Stimulated activated CD8-positive, alpha-beta memory T cell treated with anti-CD3 and anti-CD28 coated beads, Interleukin-15, amount 100 ng/mL, for 4 hours (primary cell): ENCODE measurements at regions not wholly inside any gene's neighbourhood (a gene's known extent, or its start where the extent isn't known, plus 50 kb on each side); places are given as distances from the start of the nearest gene placed in this dataset.

Experiments used
- DNase-seq, 2 donors: peaks; one replicate each; pipeline ENCODE4 v3.0.0-alpha.2; 2020; ENCODE audit warnings: low read depth in 2 of 2

DNA sequence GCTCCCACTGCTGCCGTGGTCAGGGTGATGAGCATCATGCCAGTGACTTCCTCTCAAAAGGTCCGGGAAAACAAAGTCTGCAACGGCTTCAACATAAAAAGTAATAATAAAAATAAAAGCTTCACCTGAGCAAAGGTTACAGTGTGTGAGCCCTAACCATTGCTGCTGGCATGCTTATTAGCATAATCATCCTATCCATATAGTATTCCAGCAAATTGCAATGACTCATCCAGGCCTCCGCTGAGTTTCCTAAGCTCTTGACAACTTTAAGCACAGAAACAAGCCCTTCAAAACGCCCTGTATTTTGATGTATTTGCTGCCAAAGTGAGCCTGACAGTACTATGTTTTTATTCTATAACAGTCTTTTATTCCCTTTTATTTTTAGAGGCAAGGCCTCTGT lies 100.5 kb downstream of the AASDH start:
- DNase-seq: no peak

DNA sequence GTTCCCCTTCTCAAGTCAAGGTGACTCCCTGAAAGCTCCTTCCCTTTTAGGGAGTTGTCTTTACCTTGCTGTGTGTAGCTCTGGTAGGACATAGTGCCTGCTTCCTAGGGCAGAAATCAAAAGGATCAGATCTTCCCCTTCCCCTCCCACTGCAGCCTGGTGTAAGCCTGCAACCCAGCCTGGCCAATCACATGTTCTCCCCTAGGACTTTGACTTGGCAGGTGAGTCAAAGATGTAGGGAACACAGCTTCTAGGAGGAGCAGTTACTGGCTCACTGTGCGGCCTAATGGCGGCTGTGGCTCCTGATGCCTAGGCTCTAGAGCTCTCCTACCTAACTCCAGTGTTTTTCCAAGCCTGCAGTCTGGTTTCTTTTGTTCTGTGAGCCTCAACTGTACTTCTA lies 103.9 kb downstream of the AASDH start:
- DNase-seq: no peak

DNA sequence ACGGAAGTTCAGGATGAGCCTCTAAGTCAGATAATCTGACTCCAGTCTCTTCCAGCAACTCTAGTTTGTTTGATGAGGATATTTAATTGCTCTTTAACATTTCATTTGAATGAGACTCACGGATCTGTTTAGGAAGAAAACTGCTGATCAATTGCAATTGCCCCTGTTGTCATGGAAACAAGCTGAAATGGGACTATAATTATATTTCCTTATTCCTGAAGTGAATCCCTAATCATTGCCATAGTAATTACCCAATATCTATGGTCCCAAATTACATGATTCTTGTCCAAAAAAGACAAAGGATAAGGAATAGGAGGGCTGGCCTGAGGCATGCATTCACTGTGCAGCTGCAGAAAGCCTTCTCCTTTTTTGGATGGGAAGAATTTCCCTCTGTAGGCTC lies 105.3 kb downstream of the AASDH start:
- no peak for DNase-seq

DNA sequence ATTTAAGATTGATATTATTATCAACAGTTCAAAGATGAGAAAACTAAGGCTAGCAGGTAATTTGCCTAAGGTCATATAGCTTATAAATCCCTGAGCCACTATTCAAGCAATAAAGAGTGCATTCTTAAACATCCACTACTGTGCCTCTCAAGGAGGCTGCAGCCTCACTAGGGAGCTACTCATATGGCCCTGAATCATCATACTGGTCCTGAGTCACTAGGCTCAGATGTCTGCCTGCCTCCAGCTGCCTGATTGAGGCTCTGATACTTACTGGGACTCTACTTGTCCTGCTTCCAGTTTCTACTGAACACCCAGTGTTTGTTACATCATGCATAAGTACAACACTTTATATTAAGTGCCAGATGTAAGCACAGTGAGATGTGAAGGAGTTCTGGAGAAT lies 110.7 kb downstream of the AASDH start:
- no peak for DNase-seq

DNA sequence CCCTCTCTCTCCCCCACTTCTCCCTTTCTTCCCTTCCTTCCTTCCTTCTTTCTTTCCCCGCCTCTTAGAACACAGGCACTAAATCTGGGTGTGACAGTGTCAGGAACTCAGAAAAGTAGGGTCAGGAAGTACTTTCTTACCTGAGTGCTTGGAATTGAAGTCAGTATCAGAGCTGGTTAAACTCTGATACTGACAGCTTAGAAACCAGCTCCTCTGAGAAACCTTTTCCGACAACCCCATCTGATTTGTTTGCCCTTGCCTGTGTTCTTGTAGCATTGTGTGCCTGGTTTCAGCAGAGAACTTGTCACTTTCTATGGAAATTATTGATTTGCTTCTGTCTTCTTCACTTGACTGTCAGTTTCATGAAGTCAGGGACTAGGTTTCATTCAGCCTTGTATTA lies 113.9 kb downstream of the AASDH start:
- no peak for DNase-seq

DNA sequence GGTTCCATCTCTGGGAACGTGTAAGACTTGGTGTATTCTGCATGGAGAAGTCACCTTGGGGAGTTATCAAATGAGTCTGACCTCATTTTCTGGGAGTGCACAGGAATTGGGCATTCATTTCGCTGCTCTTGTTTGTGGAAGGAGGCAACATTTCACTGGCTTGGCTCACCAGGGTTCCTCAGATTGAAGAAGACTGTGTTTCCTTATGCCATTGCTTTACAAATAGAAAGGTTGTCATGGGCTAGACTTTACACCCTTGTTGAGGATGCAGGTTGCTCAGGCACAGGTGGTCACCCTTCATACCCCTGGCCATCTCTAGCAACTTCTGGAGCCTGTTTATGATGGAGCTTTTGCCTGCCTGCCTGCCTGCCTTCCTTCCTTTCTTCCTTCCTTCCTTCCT lies 114.4 kb downstream of the AASDH start:
- DNase-seq: no peak

DNA sequence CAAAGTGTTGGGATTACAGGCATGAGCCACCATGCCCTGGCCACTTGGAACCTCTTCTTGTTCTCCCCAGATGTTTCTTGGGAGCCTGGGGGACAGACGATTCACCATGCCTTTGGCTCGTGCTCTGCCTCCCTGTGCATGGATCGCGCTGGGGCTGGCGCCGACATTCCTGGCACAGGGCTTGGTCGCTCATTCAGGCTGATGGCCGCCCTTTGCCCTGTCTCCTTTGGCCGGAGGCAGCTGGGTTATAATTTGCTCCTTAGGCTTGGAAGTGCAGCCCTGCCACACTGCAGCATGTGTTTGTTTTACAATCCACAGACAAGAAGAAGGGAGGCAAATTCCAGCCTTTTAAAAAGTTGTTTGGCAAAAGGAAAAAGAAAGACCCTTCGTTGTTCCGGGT lies 115.3 kb downstream of the AASDH start:
- DNase-seq: no peak

DNA sequence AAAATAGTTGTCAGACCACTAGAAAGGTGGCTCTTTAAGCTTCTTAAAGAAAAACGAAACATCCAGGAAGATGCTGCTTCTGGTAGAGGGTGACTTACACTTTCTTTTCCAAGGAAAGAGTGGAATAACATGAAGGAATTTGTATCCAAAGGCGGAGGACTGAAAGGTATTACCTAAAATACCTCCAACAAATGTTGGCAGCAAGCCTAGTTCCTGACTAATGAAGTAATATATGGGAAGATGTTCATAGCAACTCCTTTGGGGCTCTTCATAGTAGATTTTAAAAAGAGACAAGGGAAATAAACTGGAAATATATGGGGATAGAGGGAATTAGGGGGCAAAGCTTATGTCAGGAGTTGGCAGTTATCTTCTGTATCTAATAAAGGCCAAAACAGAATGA lies 116.2 kb downstream of the AASDH start:
- DNase-seq: no peak

DNA sequence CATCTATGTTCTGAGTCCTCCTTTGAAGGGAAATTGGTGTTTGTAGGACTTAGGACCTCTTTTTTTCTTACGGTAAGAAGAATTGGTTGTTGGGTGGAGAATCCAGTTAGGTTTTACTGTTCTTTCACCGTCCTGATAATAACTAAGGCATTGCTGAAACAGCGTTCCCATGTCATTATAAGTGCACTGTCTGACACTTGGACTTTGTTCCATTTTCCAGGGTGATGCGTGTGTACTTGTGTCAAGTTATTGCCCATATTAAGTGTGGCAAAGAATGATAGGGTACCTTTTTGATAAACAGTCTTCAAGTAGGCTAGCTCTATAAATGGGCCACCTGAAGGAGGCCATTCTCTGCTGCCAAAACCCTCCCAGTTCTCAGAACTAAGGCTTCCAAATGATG lies 119.7 kb downstream of the AASDH start:
- no peak for DNase-seq

DNA sequence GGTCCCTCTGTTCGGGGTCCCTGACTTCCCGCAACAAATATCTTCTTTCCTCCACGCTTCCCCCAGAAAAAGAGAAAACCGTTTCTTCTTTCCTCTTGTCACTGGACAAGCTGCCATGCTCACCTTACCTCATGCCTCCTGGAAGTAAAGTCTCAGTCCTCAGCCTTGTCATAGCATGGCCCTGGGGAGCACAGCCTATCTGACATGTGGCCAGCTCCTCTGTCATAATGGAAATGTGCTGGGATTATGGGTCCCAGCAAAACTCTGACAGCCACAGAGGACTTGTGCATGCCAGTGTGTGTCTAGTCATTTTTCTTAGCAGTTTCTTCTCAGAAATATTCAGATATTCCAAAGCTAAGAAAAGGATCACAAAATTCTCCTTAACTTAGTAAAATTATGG lies 122.4 kb downstream of the AASDH start:
- DNase-seq: no peak

DNA sequence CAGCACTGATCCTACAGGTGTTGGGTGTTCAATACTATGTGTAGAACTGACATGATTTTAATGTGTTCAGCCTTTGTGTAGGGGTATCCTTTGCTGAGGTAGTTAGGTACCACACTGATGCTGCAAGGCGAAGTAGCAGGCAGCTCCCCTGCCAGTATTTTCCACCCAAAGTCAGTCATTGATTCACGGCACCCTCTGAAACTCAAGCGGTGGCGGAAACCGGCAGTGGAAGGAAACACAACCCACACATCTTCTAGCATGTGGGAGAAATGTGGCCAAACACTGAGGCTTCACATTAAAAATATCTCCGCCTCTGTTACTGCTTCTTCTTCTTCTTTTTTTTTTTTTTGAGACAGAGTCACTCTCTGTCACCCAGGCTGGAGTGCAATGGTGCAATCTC lies 126.3 kb downstream of the AASDH start:
- DNase-seq: peak; percentile 19 to 26

DNA sequence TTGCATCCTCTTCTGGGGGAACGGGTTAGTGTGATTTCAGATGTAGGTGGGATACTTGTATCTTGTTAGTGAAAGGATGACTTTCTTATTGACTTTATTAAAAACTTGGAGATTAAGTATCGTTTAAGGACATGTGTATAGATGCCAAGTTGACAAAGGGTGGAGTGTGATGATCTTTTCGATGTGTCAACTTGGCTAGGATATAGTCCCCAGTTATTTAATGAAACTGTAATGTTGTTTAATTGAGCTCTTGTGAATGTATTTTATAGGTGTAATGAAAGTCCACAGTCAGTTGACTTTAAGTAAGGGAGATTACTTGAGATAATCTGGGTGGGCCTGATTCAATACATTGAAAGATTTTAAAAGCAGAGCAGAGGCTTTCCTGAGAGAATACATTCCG lies 127.0 kb downstream of the AASDH start:
- DNase-seq: no peak

DNA sequence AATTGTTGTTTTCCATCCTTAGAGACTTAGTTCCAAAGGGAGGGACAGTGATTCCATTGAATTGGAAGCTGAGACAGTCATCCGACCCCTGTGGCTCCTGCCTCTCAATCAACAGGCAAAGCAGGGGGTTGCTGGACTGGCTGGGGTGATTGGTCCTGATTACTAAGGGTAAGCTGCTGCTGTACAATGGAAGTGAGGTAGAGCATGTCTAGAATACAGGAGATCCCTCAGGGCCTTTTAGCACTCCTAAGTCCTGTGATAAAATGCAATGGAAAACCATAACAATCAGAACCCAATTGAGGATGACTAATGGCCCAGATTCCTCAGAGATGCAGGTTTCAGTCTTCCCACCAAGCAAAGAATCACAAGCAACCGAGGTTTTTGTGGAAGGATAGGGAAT lies 127.6 kb downstream of the AASDH start:
- no peak for DNase-seq

DNA sequence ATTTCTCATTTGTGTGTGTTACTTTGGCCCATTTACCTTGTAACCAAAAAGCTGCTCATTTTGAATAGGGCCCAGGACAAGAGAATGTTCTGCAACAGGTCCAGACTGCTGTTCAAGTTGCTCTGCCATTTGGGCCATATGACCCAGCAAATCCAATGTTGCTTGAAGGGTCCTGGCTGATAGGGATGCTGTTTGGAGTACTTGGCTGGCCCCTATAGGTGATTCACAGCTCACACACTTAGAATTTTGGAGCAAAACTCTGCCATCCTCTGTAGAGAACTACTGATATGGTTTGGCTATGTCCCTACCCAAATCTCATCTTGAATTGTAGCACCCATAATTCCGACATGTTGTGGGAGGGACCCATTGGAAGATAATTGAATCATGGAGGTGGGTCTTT lies 131.5 kb downstream of the AASDH start:
- DNase-seq: no peak

DNA sequence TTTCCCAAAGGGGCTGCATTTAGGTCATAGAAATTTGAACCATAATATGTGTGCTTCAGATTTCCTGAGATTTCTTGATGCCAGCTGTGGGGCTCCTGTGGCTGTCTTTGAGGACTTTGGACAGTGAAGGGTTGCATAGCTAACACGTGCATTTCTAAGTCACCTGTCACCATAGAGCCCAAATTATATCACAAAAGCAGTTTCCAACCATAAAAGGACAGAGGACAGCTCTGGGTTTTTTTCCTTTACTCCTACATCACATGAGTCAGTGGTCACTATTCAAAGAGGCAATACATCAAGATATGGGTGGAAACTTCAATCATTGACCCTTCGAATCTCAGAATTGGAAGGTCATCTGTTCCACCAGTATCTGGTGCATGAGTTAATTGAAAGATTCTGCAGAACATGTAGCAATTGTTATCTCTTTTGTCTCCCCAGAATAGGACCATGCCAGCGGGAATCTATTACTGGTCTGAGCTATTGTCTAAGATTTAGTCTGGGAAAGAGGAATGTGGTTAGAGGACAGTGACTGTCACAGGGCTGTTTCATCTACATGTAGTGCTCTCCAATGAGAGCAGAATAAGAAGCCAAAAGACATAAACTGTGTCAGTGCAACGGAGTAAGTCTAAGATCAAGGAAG lies 133.5 kb downstream of the AASDH start:
- DNase-seq: no peak

DNA sequence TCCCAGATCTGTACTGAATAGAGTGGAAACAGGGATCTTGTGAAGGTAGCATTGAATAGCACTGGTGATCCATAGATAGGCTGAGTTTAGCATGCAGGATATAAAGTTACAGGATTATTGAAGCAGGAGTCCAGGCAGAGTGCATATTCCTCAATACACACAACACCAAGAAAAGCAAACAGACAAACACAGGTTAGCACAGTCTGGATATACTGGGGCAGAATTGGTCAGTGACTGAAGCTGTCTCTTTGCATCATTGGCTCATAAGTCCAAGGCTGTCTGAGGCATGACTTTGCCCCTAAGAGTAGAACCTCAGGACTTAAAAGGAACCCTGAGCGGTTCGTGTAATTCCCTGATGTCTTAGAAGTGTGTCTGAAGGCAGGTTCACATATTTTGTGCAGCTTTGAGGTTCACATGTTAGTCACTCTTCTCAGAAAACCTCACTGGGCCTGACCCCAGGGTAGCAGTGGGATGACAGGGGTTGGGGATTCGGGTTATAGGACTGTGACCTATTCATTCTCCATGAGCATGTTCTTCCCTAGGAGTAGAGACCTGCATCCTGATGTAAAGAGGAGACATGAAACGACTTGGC lies 134.6 kb downstream of the AASDH start:
- no peak for DNase-seq

DNA sequence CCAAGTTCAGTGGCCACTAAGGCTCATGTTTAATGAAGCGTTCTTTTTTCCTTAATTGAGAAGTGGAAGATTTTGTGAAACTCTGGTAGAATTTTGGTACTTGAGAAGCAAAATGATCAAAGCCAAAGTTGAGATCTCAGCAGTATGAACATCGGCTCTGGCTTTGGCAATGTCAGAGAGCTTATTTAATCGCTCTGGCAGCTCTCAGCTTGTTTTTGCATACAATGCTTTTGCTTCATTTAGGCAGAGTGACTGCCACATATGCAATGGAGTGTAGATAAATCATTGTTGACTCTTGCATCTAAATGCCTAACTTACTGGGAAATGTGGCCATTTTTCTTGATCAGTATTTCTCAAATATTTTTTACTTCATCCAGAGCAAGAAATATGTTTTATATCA lies 135.7 kb downstream of the AASDH start:
- no peak for DNase-seq

DNA sequence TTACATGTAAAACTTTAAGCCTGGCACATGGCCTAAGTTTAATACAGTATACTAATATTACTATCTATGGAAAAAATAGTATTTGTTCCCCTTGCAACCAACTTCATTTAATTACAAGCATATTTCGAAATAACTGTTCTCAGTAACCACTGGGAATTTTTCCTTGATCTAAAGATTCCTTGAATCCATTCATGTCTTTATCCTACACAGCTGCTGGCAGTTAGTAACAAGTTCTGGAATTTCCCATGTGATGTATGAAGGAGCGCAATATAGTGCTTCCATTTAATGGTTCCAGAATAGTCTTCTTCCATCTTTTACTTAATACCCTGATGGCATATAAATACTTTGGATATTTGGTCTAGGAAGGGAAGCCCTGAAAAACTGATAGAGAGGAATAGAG lies 136.5 kb downstream of the AASDH start:
- no peak for DNase-seq

DNA sequence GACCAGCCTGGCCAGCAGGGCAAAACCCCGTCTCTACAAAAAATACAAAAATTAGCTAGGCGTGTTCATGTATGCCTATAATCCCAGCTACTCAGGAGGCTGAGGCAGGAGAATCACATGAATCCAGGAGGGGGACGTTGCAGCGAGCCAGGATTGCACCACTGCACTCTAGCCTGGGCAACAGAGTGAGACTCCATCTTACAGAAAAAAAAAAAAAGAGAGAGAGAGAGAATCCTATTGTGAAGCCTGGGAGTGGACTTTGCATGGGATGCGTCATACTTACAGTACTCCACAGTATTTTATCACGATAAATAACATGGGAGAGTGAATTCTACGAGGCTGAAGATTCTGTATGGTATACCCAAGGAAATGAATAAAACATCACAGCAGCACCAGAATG lies 139.6 kb downstream of the AASDH start:
- no peak for DNase-seq

DNA sequence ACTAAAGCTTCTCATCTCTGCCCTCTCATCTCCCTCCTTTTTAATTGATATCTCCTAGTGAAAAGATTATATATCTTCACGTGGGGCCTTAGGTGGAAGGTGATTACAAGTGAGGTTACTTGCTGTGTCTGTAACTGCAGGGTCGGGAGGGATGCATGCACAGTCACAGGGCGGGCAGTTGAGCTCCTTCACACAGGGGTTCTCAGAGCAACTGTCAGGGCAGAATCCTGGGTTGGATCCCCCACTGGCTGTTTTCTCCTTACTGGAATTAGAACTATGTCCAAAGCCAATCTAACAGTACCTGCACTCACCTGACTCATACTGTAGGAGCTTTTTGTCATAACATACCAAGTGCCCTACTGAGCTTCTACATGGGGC lies 141.1 kb downstream of the AASDH start:
- no peak for DNase-seq

DNA sequence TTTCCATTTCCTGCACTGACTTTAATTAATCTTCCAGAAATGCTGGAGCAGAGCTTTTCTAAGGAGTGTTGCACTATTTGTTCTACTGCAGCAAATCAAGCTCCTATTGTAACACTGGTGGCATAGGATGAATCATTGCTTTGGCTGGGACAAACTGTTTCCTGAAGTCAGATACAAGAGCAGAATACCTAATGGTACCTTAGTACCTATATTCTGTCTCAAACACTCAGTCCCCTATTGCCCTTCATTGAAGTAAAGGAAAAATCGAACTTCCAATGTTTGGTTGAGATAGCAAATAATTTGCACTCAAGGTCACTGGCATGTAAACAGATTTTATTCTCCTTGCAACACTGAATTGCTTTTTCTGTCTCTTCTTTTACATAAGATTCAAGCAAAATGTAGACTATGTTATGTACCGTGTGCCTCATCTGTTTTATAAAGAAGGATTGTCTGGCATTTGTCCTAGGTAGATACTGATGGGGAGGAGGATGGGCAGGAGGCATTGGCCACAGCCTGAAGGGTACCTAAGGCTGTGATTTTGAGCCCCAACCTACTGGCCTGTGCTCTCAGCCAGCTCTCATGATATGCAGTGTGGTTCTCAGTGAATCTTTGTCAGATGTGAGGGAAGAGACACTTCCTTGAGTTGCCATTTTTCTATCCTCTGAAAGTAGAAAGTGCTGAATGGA lies 141.6 kb downstream of the AASDH start:
- no peak for DNase-seq

DNA sequence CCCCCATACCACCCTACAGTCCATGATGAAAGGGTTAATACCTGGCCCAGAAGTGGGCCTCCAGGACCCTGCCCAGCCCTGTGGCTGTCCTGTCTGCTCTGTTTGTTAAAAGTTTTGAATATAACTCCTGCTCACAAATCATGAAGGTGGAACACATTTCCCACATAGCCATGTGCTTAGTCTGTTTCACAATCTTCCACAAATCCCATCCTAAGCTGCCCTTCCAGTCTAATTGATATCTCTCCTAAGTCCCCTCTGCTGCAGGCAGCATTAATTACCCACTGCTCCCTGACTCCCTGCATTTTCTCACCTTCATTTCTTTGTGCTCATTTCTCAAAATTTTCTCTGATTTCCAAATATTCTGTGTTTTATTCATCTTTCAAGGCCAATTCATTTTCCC lies 142.6 kb downstream of the AASDH start:
- no peak for DNase-seq

DNA sequence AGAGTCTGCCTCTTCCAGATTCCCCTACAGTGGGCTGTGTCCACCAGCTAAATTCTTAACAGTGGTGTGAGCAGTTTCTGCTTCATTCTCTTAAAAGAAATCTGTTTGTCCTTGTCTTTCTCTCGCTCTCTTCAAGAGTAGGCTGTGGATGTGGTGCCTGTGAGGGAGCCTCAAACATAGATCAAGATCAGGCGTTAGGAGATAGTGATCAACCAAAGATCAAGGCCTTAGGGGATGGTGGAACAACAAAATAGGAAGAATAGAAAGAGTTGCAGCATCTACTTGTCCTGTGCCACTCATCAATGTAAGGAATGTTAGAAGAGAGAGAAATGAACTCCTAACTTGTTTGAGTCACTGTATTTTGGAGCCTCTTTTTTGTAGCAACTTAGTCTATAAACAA lies 144.2 kb downstream of the AASDH start:
- DNase-seq: no peak

DNA sequence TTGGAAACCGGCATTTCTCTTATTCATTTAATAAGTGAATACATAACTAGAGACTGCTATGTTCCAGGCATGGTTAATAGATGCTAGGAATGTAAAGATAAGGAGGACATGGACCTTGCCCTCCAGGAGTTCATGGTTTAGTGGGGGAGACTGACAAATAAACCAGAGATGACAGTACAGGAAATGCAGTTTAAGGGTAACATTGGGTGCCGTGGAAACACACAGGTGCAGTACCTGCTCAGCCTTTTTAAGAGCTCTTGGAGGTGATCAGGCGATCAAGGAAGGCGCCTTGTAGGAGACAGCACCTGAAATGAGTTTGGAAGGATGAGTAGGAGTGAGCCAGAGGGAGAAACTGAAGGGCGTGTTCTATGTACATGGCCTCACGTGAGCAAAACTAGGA lies 145.8 kb downstream of the AASDH start:
- no peak for DNase-seq
